ENCODE measurements at regions not wholly inside any gene's neighbourhood (a gene's known extent, or its start where the extent isn't known, plus 50 kb on each side); places are given as distances from the start of the nearest gene placed in this dataset.
A peak's percentile ranks its signal among the peaks of the same experiment; 100 is the strongest.

GRCh38 chr2:236883819-236884218, 201.9 kb upstream of the COPS8 start:
- DNase-seq = no peak

DNA sequence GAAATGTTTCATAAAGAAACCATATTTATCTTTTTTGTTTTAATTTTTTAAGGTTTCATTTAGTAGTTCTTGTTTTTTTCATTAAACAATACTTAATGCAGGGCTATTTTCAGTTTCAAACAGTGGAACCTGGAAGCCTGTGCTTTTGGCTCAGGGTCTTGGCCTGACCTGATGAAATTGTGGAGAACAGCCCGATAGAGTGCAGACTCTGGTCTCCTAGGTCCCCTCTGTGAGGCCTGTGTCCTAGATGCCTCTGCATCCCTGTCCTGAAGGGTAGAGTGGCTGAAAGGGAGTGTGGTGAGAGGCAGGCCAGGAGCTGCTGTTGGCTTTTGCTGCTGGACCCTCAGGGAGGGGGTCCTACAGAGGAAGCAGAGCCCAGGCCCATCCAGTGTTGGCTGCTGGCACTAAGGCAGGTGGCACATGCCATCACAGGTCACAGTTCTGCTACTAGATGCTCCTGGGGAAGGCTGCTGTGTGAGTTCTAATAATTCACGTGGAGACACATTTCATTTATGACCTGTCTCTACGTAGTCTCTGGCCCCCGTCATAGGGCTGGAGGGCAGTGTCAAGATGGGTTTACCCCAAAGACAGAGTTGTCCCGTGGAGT, 201.0 kb upstream of the COPS8 start:
- DNase-seq = no peak

- no peak for DNase-seq
These were observed 199.2 kb upstream of the COPS8 start for GRCh38 chr2:236886456-236886855.

GRCh38 chr2:236887531-236887930, 198.2 kb upstream of the COPS8 start:
- no peak for DNase-seq

DNA sequence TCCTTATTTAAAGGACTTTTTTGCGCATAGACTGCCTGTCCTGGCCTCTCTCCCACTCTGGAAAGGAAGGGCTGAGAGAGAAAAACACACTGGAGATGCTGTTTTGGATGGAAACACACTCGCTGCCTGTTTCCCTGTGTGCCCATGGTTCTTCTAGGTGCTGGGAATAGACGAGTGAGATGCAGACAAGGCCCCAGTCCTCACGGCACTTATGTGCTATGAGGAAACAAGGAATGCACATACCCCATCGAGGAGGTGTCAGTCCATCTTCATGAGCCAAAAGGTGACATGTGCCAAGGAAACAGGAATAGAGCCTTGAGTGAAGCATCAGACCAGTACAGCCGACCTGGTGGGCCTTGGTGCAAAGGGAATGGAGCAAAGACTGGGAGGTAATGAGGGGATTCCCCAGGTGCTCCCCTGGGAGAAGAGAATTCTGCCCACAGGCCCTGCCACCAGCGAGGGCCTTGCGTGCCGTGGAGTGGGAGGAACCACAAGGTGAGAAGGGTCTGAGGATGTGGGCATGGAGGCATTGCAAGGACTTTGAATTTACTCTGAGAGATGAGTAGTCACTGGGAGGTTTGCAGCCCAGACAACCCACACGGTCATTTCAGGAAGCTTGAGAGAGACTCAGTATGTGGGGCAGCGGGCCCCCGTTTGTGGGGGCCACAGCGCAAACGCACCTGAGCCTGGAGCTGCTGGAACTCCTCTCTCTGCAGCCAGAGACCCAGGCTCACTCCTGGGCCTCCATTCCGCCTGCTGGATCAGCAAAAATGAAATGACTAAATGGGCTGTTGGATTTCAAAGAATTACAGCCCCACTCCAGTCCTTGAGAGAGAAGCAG, 197.5 kb upstream of the COPS8 start:
- DNase-seq = no peak

DNA sequence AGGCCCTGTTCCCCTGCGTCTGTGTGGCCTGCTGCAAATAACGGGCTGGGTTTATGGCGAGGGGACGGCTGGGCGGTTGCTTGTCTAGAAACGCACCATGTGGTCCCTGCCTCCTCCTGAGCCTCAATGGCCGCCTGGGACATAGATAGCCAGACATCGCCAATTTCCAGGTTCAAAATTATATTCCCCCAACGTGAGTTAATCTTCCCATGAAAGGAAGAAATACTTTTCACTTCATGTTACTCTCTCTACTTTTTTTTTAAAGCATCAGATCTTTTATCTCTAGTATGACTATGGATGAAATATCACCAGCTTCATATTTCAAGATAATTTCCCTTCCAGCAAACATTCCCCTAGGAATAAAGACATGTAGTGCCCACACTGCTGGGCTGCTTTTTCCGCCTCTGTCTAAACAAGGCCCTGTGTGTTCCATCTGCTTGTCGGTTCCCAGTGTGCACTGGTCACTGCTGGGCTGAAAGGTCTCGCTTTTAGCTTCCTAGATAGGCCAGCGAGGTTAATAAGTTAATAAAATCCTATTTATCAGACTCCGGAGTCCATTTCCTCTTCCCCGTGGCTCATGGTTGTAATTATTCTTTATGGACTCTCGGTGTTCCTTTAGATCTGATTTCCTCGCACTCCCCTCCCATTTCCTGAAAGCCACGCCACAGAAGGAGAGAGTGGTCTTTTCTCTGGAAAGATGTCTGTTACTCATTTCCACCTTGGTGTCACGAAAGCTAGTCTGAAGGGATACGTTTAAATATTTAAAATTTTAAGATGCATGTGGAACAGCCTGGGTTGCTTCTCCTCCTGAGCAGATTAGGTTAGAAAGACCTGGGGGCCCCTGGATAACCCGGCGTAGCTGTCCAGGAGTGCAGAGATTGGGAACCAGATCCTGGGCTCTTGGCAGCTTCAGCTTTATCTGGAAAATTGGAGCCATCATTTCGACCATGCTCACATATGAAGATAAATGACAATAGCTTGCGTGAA, 196.6 kb upstream of the COPS8 start:
- no peak for DNase-seq

DNA sequence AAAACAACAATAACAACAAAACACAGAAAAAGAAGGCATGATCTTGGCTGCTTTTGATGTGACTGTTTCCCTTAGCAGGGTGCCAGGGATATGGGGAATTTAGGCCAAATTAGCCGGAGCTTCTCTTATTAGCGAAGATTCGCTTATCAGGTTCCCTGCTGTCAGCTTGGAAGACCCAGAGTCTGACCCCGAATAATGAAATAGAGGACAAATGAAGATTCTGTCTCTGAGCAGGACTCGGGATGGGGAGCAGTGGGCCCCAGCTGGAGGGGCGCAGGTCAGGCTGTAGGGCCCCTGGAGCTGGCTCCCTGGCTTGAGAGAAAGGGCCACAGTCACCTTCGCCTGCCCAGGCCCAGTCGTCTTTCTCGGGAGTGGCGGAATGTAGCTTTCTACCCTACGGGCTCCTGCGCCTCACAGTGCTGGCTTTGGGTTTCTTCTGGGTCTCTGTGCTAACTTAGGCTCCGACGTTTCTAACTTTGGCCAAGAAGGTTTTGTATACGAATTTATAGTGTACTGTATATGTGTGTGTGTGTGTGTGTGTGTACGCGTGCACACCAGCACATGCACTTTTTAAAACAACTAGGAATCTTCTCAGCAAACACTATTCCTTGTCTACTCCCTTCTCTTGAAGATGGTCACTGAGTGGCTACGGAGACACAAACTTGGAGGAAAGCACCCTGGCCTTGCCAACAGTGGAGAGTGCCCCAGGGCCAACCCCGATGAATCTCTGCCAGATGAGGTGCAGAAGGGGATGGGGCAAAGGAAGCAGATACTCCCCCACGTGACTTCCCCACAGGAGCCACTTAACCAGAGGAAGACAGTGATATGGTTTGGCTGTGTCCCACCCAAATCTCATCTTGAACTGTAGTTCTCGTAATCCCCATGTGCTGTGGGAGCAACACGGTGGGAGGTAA, 195.6 kb upstream of the COPS8 start:
- no peak for DNase-seq

GRCh38 chr2:236892721-236893120, 193.0 kb upstream of the COPS8 start:
- DNase-seq = peak; percentile 22

DNA sequence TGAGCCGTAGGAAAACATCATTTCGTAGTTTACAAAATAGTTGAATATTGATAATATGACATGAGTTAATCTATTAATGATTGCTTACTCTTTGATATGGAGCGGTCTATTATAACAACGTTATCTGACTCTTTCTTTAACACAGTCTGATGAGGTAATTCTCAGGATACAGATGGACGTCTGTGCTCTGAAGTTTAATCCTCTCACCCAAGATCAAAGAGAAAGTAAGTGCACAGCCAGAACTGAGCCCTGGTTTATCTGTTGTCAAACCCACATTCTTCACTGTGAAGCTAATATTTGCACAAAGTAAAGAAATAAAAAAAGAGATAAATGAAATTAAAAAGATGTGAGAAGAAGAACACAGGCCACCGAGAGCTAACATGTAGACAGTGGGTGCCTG, 190.9 kb upstream of the COPS8 start:
- no peak for DNase-seq

GRCh38 chr2:236895497-236895896, 190.2 kb upstream of the COPS8 start:
- no peak for DNase-seq

- DNase-seq = no peak
These were observed 189.0 kb upstream of the COPS8 start for GRCh38 chr2:236896688-236897087.

GRCh38 chr2:236899146-236899545, 186.5 kb upstream of the COPS8 start:
- peak; percentile 44 for DNase-seq

- DNase-seq = no peak
These were observed 185.6 kb upstream of the COPS8 start for GRCh38 chr2:236899950-236900640.

DNA sequence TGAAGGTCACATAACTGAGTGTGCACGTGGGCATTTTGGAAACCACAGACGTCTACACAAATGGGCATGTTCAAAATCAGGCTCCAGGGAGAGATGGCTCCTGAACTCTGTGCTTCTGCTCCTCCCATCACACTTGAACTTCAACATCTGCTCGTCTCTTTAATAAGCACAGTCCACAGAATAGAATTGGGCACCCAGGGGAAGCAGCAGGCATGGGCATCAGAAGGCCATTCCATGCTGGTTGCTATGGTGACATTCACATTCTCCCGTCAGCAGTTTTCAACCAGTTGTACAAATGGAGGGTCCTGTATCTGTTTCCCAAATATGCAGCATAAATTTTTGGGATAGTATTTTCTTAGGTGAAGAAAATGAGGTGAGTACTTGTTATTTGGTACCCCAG, 183.7 kb upstream of the COPS8 start:
- DNase-seq = no peak

DNA sequence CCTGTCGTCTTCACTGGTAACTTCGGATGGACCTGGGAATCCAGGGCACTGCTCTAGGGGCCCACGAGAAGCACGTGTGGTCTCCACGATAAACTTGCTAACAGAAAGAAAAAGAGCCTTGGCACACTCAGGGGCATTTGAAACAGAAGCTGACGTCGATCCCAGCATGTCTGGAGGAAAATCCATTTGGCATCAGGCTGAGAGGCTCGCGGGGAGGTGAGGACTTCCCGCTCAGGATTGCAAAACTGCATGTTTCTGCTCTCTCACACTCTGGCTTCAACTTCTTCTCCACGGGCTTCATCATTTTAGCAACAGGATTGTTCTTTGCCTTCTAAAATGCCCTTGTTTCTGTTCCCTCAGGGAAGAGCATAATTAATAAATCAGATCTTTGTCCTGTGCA, 181.7 kb upstream of the COPS8 start:
- no peak for DNase-seq

DNA sequence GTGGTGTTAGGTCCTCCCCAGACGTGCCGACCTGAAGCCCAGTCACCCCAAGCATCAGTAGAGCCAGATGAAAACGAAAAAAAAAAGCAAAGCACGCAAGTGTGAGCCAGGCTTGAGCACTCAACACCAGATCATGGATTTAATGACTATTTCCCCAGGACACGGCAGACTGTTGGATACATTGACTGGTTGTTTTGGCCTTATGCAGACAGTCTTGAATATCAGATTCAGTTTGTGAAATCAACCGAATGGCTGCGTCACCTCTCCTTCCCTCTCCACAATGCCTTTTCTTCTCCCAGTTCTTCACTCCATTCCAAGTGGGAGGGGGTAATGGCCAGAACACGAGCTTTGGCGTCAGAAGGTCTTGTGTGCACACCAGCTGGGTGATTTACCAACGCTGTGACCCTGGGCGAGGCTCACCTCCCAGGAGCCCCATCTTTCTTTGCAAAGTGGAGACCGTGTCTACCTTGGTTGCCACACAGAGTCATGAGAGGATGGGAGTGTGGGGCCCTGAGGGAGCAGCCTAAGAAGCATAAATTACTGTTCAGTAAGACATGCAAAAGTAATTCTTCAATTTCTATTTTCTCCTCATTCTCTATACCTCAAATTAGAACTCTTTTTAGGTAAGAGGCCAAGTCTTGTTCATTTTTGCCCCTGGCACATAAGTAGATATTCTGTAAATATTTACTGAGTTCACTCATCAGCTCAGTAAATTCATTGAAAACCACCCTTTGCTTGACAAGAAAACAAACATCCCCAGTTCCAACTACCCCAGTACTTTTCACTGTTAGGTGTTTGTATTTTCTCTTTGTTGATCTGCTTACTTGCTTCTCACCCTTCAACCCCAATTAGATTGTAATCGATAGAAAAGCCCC, 181.1 kb upstream of the COPS8 start:
- no peak for DNase-seq

GRCh38 chr2:236905976-236906375, 179.7 kb upstream of the COPS8 start:
- DNase-seq = no peak

DNA sequence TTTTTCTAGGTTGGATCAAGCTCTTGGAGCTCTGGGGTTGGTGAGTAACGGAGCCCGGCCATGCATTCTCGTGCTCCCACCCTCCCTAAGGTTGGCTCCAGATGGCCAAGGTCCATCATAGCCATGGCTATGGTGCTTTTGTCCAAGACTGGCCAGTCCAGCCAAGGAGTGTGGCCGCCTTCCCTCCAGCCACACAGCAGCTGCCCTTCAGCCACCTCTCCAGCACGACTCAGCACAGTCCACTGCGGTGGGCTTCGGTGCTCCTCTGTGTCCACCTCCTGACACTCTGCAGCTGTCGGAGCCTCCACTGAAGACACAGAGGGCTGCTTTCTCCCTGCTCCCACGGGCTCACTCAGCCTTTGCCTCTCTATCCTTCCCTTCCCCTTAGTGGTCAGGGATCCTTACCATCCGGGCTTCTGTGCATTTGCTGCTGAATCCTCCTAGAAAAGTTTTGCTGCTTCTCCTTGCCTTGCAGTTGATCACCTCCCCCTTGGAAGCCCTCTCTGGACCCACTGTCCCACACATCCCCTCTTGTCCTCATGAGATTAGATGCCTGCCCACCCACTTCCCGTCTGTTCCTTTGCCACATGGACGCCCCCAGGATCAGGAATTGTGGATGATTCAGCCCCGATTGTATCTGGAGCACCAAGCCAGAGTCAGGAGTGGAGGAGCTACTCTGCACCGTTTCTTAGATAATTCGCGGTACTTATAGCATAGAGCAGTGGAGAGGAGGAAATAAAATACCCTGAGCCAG, 177.1 kb upstream of the COPS8 start:
- no peak for DNase-seq

DNA sequence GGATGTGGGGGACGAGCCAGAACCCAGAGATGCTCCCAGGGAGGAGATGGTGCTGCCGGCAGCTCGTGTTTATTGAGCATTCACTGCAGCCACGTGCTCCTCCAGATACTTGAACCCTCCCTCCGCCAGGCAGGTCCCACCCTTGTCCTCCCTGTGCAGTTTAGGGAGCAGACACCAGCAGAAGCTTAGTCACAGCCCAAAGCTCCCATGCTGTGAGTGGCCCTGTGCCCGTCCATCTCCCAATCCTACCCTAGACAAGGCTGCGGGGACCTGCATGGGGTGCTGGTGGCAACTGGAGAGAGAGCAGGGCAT, 176.5 kb upstream of the COPS8 start:
- no peak for DNase-seq

DNA sequence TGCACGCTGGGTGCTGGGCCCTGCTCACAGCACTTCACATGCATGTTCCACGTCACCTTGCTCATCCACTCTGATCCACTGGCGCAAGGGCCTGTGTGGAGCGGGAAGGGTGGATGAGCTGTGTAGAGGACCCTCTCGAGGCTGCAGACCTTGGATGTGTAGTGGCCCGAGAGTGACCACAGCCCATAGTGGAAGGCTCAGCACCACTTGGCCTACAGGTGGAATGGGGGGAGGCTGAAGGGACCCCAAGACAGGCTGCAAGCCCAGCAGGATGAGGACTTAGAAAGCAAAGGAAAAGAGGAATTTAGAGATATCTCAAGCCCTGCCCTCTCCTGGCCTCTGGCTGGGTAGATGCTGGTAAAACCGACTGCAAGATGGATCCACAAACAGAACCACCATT, 175.9 kb upstream of the COPS8 start:
- DNase-seq = no peak
